Suprapubic skin (tissue), 4 donors: ENCODE measurements at regions not wholly inside any gene's neighbourhood (a gene's known extent, or its start where the extent isn't known, plus 50 kb on each side); places are given as distances from the start of the nearest gene placed in this dataset.
A peak's percentile ranks its signal among the peaks of the same experiment; 100 is the strongest.

Experiments
- DNase-seq, 2 donors: peaks; one replicate each; pipeline ENCODE4 v3.0.0-alpha.2; 2019; ENCODE audit warnings: low spot score in 2 of 2
- H3K27ac ChIP-seq: fragments of 200-600 bp; sonication (generic); one replicate; pipeline ENCODE4 v1.5.1; 2019
- H3K27me3 ChIP-seq: fragments of 200-600 bp; sonication (generic); one replicate; pipeline ENCODE4 v1.5.1; 2019
- H3K36me3 ChIP-seq: fragments of 200-600 bp; sonication (generic); one replicate; pipeline ENCODE4 v1.5.1; 2019
- H3K4me1 ChIP-seq: fragments of 200-600 bp; sonication (generic); one replicate; pipeline ENCODE4 v1.5.1; 2019
- H3K4me3 ChIP-seq: fragments of 200-600 bp; sonication (generic); one replicate; pipeline ENCODE4 v1.5.1; 2019; ENCODE audit warnings: mild to moderate bottlenecking
- H3K9me3 ChIP-seq: fragments of 200-600 bp; sonication (generic); one replicate; pipeline ENCODE4 v1.5.1; 2019
- CTCF ChIP-seq, 2 donors: fragments of 200-600 bp in 1 of 2; fragments of 450-650 bp in 1 of 2; sonication (generic) in 1 of 2; IDR thresholded peaks; one replicate each; pipeline ENCODE4 v1.5.1; 2016 to 2019; ENCODE audit warnings: antibody characterized with exemption in 2 of 2, mild to moderate bottlenecking in 1 of 2, moderate library complexity in 1 of 2
- EP300 ChIP-seq: sonication (generic); formaldehyde crosslinking; IDR thresholded peaks from one replicate; pipeline ENCODE4 v1.6.1; 2017; ENCODE audit warnings: antibody characterized with exemption
- POLR2A ChIP-seq, 2 donors: fragments of 450-650 bp; IDR thresholded peaks; one replicate each; pipeline ENCODE4 v1.6.1; 2017; ENCODE audit warnings: antibody characterized with exemption in 2 of 2, mild to moderate bottlenecking in 2 of 2, moderate library complexity in 2 of 2
- POLR2AphosphoS5 ChIP-seq, 3 donors: sonication (generic); formaldehyde crosslinking; IDR thresholded peaks; one replicate each; pipeline ENCODE4 v1.6.1; 2017; ENCODE audit warnings: antibody characterized with exemption in 3 of 3
- WGBS: methylation state at CpG from one replicate; pipeline ENCODE4 v1.1.5; 2018; 5-methylcytosine and 5-hydroxymethylcytosine counted together

DNA sequence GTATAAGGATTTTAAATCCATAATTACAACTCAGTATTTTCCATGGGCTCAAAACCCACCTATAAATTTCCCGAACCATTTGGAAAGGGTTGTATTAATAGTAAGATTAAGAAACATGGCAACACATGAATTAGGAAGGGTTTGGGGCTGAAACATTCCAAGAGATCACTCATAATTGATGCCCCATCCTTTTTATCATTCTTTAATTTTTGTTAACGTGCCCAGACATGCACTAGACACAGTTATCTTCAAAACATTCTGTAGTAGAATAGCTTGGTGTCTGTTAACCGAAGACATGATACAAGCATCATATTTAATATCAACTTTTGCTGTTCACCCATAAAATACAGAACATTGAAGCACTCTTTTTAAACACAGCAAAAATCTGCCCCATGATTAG is 106.8 kb upstream of the FRMD6 start:
- H3K36me3 ChIP-seq, result no peaks in the 10 kb centered on the region
- no peaks in the 10 kb centered on the region for H3K9me3 ChIP-seq
- H3K27me3 ChIP-seq, result no peaks in the 10 kb centered on the region
- WGBS, result 61% methylated on average over 3 of the region's 3 CpGs
- H3K4me1 ChIP-seq, result peaks cover 28% of the 10 kb centered on the region
- no peak for TF ChIP-seq CTCF (IDR thresholded peaks at IDR 0.05)
- no peak for TF ChIP-seq EP300
- TF ChIP-seq POLR2AphosphoS5 (IDR thresholded peaks at IDR 0.05), result no peak
- no peak for TF ChIP-seq POLR2A (IDR thresholded peaks at IDR 0.05)
- H3K4me3 ChIP-seq, result no peak overlapping the region
- no peak overlapping the region for H3K27ac ChIP-seq
- DNase-seq, result no peak

DNA sequence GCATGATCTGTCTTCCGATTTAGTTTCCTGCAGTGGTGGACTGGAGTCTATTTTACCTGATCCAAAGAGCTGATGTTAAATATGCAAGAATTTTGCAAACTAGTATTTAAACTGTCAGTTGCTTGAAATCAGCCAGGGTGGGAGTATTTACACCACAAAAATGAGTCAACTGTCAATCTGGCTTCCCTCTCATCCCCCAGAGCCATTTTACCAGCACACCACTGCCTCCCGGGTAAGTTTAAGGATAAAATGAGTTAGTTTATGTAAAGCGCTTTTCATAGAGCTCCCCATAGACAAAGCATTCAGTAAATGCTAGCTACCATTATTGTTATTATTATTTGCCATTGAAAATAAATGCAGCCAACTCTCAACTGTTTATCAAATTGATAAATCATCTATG is 106.3 kb upstream of the FRMD6 start:
- Histone ChIP-seq H3K36me3 (no peaks in the 10 kb centered on the region), H3K4me3 (no peak overlapping the region), H3K27me3 (no peaks in the 10 kb centered on the region), H3K27ac (no peak overlapping the region), H3K9me3 (no peaks in the 10 kb centered on the region), H3K4me1 (peaks cover 23% of the 10 kb centered on the region)
- 72% methylated on average over 3 of the region's 3 CpGs for WGBS
- no peak for TF ChIP-seq POLR2A (IDR thresholded peaks at IDR 0.05)
- TF ChIP-seq POLR2AphosphoS5 (IDR thresholded peaks at IDR 0.05), result no peak
- no peak for TF ChIP-seq CTCF (IDR thresholded peaks at IDR 0.05)
- no peak for TF ChIP-seq EP300
- DNase-seq, result no peak

DNA sequence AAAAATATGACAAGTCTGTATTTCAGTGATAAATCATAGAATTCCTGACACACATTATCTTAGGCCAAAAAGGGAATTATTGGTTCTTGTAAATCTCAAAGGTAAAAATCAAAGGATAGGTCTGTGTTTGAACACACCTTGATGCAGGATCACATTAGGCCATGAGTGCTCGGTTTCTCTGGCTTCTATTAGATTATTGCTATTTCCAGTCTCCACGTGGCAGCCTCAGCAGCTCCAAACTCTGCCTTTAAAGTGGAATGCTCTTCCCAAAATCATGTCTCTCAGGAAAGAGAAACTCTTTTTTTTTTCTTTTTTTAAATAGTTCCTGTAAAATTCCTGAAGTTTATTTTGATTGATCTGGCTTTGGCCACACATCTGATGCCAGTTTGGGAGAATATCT is 105.6 kb upstream of the FRMD6 start:
- H3K4me3 ChIP-seq, result no peak overlapping the region
- no peak overlapping the region for H3K27ac ChIP-seq
- WGBS, result 44% methylated on average over 2 of the region's 2 CpGs
- no peaks in the 10 kb centered on the region for H3K27me3 ChIP-seq
- H3K9me3 ChIP-seq, result no peaks in the 10 kb centered on the region
- no peak for DNase-seq
- TF ChIP-seq EP300 (no peak), CTCF (IDR thresholded peaks at IDR 0.05) (no peak), POLR2AphosphoS5 (IDR thresholded peaks at IDR 0.05) (no peak), POLR2A (IDR thresholded peaks at IDR 0.05) (no peak)
- peaks cover 23% of the 10 kb centered on the region for H3K4me1 ChIP-seq
- H3K36me3 ChIP-seq, result no peaks in the 10 kb centered on the region

DNA sequence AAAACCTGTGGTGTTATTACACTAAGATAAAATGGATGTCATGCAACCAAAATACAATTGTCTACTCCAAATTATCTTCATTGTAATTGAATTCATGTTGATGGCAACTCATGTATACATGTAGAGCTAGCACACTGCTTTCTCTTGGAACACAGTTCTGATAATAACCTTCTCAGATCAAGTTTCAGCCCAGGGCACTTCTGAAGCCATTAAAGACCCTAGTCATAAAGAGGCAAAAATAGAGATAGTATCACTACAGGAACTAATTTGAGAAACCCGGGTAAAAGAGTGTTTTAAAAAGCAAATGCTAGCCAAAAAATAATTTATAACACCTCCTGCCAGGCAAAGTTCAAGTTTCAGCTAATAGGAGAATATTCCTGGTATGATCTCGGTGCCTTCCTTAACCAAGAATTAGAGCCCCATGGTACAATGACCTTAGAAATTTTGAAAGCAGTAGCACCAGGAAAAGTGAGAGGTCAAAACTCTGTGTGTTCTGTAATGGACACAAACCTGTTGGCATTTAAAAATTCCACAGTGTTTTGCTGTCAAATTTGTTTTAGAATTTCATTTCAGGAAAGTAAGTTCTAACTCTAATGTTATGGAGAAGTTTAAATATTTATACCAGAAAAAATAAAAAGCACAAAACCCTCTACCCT is 105.0 kb upstream of the FRMD6 start:
- Histone ChIP-seq H3K36me3 (no peaks in the 10 kb centered on the region), H3K9me3 (no peaks in the 10 kb centered on the region), H3K27me3 (no peaks in the 10 kb centered on the region), H3K4me3 (no peak overlapping the region), H3K4me1 (peaks cover 23% of the 10 kb centered on the region), H3K27ac (peak overlapping the region; percentile 55)
- 28% methylated on average over 2 of the region's 2 CpGs for WGBS
- DNase-seq, result no peak
- TF ChIP-seq POLR2AphosphoS5 (IDR thresholded peaks at IDR 0.05), result no peak
- no peak for TF ChIP-seq CTCF (IDR thresholded peaks at IDR 0.05)
- TF ChIP-seq POLR2A (IDR thresholded peaks at IDR 0.05), result no peak
- TF ChIP-seq EP300, result no peak

DNA sequence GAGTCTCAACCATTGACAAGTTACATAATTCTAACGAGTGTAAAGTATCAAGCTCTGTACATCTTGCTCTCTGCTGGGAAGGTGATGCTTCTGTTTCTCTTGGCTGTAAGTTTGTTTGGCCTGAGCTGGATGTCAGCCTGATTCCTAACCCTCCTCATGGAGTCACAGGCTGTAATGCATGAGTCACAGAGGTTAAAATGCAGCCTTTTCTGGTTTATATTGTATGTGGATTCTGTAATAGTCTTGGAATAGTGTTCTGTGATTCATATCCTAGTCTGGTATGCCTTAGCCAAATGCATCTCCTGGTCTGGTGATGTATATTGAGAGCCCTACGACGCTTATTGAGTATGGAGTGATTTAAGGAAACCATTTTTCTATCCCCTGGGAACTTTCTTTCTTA is 104.5 kb upstream of the FRMD6 start:
- Histone ChIP-seq H3K27ac (peak overlapping the region; percentile 55), H3K36me3 (no peaks in the 10 kb centered on the region), H3K4me1 (peaks cover 24% of the 10 kb centered on the region), H3K4me3 (no peak overlapping the region), H3K9me3 (no peaks in the 10 kb centered on the region), H3K27me3 (no peaks in the 10 kb centered on the region)
- no peak for TF ChIP-seq EP300
- no peak for TF ChIP-seq POLR2AphosphoS5 (IDR thresholded peaks at IDR 0.05)
- TF ChIP-seq POLR2A (IDR thresholded peaks at IDR 0.05), result no peak
- TF ChIP-seq CTCF (IDR thresholded peaks at IDR 0.05), result no peak
- WGBS, result 37% methylated on average over 3 of the region's 3 CpGs
- DNase-seq, result no peak
